ENCODE measurements at regions not wholly inside any gene's neighbourhood (a gene's known extent, or its start where the extent isn't known, plus 50 kb on each side); places are given as distances from the start of the nearest gene placed in this dataset.

- CTCF ChIA-PET, result no interaction called here
- POLR2A ChIA-PET (ENCODE audit: low non-redundant PET), result no interaction called here
- no peak overlapping the region for H3K27ac ChIP-seq
- TF ChIP-seq, protein P1, sequence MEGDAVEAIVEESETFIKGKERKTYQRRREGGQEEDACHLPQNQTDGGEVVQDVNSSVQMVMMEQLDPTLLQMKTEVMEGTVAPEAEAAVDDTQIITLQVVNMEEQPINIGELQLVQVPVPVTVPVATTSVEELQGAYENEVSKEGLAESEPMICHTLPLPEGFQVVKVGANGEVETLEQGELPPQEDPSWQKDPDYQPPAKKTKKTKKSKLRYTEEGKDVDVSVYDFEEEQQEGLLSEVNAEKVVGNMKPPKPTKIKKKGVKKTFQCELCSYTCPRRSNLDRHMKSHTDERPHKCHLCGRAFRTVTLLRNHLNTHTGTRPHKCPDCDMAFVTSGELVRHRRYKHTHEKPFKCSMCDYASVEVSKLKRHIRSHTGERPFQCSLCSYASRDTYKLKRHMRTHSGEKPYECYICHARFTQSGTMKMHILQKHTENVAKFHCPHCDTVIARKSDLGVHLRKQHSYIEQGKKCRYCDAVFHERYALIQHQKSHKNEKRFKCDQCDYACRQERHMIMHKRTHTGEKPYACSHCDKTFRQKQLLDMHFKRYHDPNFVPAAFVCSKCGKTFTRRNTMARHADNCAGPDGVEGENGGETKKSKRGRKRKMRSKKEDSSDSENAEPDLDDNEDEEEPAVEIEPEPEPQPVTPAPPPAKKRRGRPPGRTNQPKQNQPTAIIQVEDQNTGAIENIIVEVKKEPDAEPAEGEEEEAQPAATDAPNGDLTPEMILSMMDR (conservative IDR thresholded peaks at IDR 0.05; ENCODE audit: low read depth), result no peak
- DNase-seq (ENCODE audit: low spot score), result no peak
Measured at GRCh38 chr5:89988998-89989655, 420.4 kb downstream of the CETN3 start.

GRCh38 chr5:89988129-89988810 is 421.3 kb downstream of the CETN3 start:
- H3K27ac ChIP-seq, result no peak overlapping the region
- ChIA-PET CTCF (interaction anchor here (0.6 kb wide), 2 partner anchors 270 to 323 kb away, joined by 3 read pairs; no protein-coding TSS in a partner anchor), POLR2A (ENCODE audit: low non-redundant PET) (no interaction called here)
- TF ChIP-seq, protein P1 (conservative IDR thresholded peaks at IDR 0.05; ENCODE audit: low read depth), result no peak
- DNase-seq (ENCODE audit: low spot score), result no peak

DNA sequence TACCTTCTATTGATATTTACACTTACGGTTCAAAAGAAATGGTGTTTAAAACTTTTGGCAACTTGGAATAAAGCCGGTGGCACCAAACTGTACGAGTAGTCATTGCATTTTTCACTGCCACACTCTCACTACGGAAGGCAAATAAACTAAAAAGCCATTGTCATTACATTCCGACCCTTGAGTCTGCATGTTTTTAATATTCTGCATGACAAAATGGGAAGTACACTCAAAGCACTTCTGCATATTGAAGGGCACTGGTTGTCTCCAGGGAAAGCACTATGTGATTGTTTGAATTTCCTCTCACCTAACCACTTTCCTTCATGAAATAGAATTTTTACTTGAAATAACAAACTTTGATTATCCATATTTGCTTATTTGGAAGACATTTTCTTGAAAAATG is 426.3 kb downstream of the CETN3 start:
- POLR2A ChIA-PET (ENCODE audit: low non-redundant PET), result no interaction called here
- CTCF ChIA-PET, result no interaction called here
- TF ChIP-seq, protein P1 (conservative IDR thresholded peaks at IDR 0.05; ENCODE audit: low read depth), result no peak
- DNase-seq (ENCODE audit: low spot score), result no peak
- no peak overlapping the region for H3K27ac ChIP-seq

- no peak overlapping the region for H3K27ac ChIP-seq
- TF ChIP-seq, protein P1 (conservative IDR thresholded peaks at IDR 0.05; ENCODE audit: low read depth), result no peak
- no peak for DNase-seq (ENCODE audit: low spot score)
- ChIA-PET CTCF (interaction anchor here (0.5 kb wide), 1 partner anchor 283 kb away, joined by 3 read pairs; no protein-coding TSS in a partner anchor), POLR2A (ENCODE audit: low non-redundant PET) (no interaction called here)
Measured at GRCh38 chr5:89981878-89982773, 427.4 kb downstream of the CETN3 start.

DNA sequence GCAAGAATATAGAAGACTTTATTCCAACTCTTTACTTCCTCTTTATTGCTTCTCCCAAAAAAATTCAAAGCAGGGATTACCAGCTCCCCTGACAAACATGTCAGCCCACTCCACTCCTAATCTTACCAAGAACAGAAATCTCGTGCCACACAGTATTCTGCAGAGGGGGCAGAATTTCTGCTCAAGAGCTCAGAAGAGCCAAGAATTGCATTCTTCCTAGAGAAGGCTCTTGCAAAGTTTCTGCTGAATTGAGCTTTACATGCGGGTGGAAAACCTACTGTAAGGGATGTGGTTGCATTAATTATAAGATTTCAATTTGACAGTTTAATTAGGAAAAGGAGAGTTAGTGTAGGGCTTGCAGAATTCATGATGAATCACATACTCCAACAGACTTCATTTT is 428.5 kb downstream of the CETN3 start:
- CTCF ChIA-PET, result interaction anchor here (0.6 kb wide), 1 partner anchor 1053 kb away, joined by 3 read pairs; no protein-coding TSS in a partner anchor
- POLR2A ChIA-PET (ENCODE audit: low non-redundant PET), result no interaction called here
- TF ChIP-seq, protein P1 (conservative IDR thresholded peaks at IDR 0.05; ENCODE audit: low read depth), result no peak
- no peak overlapping the region for H3K27ac ChIP-seq
- no peak for DNase-seq (ENCODE audit: low spot score)

GRCh38 chr5:89973516-89973915 is 436.0 kb downstream of the CETN3 start:
- DNase-seq (ENCODE audit: low spot score), result no peak
- CTCF ChIA-PET, result interaction anchor here (0.6 to 0.7 kb wide), 2 partner anchors 1487 to 1501 kb away, joined by 3 read pairs; no protein-coding TSS in a partner anchor
- TF ChIP-seq, protein P1 (conservative IDR thresholded peaks at IDR 0.05; ENCODE audit: low read depth), result no peak
- POLR2A ChIA-PET (ENCODE audit: low non-redundant PET), result no interaction called here
- H3K27ac ChIP-seq, result no peak overlapping the region
